Panc1 (cell line): ENCODE measurements at regions not wholly inside any gene's neighbourhood (a gene's known extent, or its start where the extent isn't known, plus 50 kb on each side); places are given as distances from the start of the nearest gene placed in this dataset.

Source experiments
- CTCF ChIP-seq: fragments of 450-650 bp; IDR thresholded peaks from 2 replicates; pipeline ENCODE4 v1.5.1; 2017; ENCODE audit warnings: mild to moderate bottlenecking
- POLR2AphosphoS5 ChIP-seq: IDR thresholded peaks from 2 replicates; pipeline ENCODE4 v1.6.1; 2012; ENCODE audit warnings: mild to moderate bottlenecking, low read depth, low read length, moderate library complexity

GRCh38 chr7:79936281-79936983, 198.2 kb upstream of the GNAI1 start:
- TF ChIP-seq CTCF (no peak), POLR2AphosphoS5 (no peak)
